ENCODE measurements at regions not wholly inside any gene's neighbourhood (a gene's known extent, or its start where the extent isn't known, plus 50 kb on each side); places are given as distances from the start of the nearest gene placed in this dataset.

- Mint-ChIP-seq H3K4me1 (ENCODE audit: low read depth, unreplicated experiment) (no peaks in the 10 kb centered on the region), H3K9me3 (ENCODE audit: low read depth, unreplicated experiment) (peaks cover 9% of the 10 kb centered on the region), H3K36me3 (ENCODE audit: insufficient read depth, unreplicated experiment) (no peaks in the 10 kb centered on the region), H3K4me3 (ENCODE audit: low read depth, unreplicated experiment) (no peak overlapping the region), H3K27ac (ENCODE audit: unreplicated experiment) (no peak overlapping the region), H3K27me3 (ENCODE audit: unreplicated experiment) (no peaks in the 10 kb centered on the region)
- no TSS peak for BruUV-seq (replicated peaks)
- no peak for TF ChIP-seq CTCF (IDR thresholded peaks at IDR 0.05; ENCODE audit: unreplicated experiment)
- CTCF ChIA-PET, result no interaction called here
- intact Hi-C loops (cut with micrococcal nuclease; ENCODE audit: unreplicated experiment), result no loop called here
- no peak for DNase-seq
These were observed 407.3 kb downstream of the DCAF12L2 start for GRCh38 chrX:125758819-125759218.

GRCh38 chrX:125762954-125763353, 403.1 kb downstream of the DCAF12L2 start:
- CTCF ChIA-PET, result no interaction called here
- Mint-ChIP-seq H3K27ac (ENCODE audit: unreplicated experiment) (no peak overlapping the region), H3K4me1 (ENCODE audit: low read depth, unreplicated experiment) (no peaks in the 10 kb centered on the region), H3K4me3 (ENCODE audit: low read depth, unreplicated experiment) (no peak overlapping the region), H3K9me3 (ENCODE audit: low read depth, unreplicated experiment) (peaks cover 22% of the 10 kb centered on the region), H3K36me3 (ENCODE audit: insufficient read depth, unreplicated experiment) (no peaks in the 10 kb centered on the region), H3K27me3 (ENCODE audit: unreplicated experiment) (no peaks in the 10 kb centered on the region)
- intact Hi-C loops (cut with micrococcal nuclease; ENCODE audit: unreplicated experiment), result no loop called here
- BruUV-seq (replicated peaks), result no TSS peak
- DNase-seq, result no peak
- no peak for TF ChIP-seq CTCF (IDR thresholded peaks at IDR 0.05; ENCODE audit: unreplicated experiment)

- no peak for TF ChIP-seq CTCF (IDR thresholded peaks at IDR 0.05; ENCODE audit: unreplicated experiment)
- no peak overlapping the region for H3K27ac Mint-ChIP-seq (ENCODE audit: unreplicated experiment)
- H3K4me3 Mint-ChIP-seq (ENCODE audit: low read depth, unreplicated experiment), result no peak overlapping the region
- H3K4me1 Mint-ChIP-seq (ENCODE audit: low read depth, unreplicated experiment), result no peaks in the 10 kb centered on the region
- BruUV-seq (replicated peaks), result no TSS peak
- no peaks in the 10 kb centered on the region for H3K36me3 Mint-ChIP-seq (ENCODE audit: insufficient read depth, unreplicated experiment)
- H3K27me3 Mint-ChIP-seq (ENCODE audit: unreplicated experiment), result no peaks in the 10 kb centered on the region
- DNase-seq, result no peak
- CTCF ChIA-PET, result no interaction called here
- intact Hi-C loops (cut with micrococcal nuclease; ENCODE audit: unreplicated experiment), result no loop called here
- peaks cover 20% of the 10 kb centered on the region for H3K9me3 Mint-ChIP-seq (ENCODE audit: low read depth, unreplicated experiment)
These were observed 400.7 kb downstream of the DCAF12L2 start for GRCh38 chrX:125765347-125765746.

- no peak for TF ChIP-seq CTCF (IDR thresholded peaks at IDR 0.05; ENCODE audit: unreplicated experiment)
- no TSS peak for BruUV-seq (replicated peaks)
These were observed 396.5 kb downstream of the DCAF12L2 start for GRCh38 chrX:125769628-125770027.

GRCh38 chrX:125778261-125778660, 387.8 kb downstream of the DCAF12L2 start:
- CTCF ChIA-PET, result no interaction called here

More at GRCh38 chrX:125769628-125770027, 396.5 kb downstream of the DCAF12L2 start:
- H3K27ac Mint-ChIP-seq (ENCODE audit: unreplicated experiment), result no peak overlapping the region
- intact Hi-C loops (cut with micrococcal nuclease; ENCODE audit: unreplicated experiment), result no loop called here
- no peaks in the 10 kb centered on the region for H3K4me1 Mint-ChIP-seq (ENCODE audit: low read depth, unreplicated experiment)
- no peak overlapping the region for H3K4me3 Mint-ChIP-seq (ENCODE audit: low read depth, unreplicated experiment)
- H3K9me3 Mint-ChIP-seq (ENCODE audit: low read depth, unreplicated experiment), result peaks cover 11% of the 10 kb centered on the region
- no peaks in the 10 kb centered on the region for H3K27me3 Mint-ChIP-seq (ENCODE audit: unreplicated experiment)
- H3K36me3 Mint-ChIP-seq (ENCODE audit: insufficient read depth, unreplicated experiment), result no peaks in the 10 kb centered on the region
- DNase-seq, result no peak
- CTCF ChIA-PET, result no interaction called here

More at GRCh38 chrX:125778261-125778660, 387.8 kb downstream of the DCAF12L2 start:
- no peak for DNase-seq
- no peak for TF ChIP-seq CTCF (IDR thresholded peaks at IDR 0.05; ENCODE audit: unreplicated experiment)
- no TSS peak for BruUV-seq (replicated peaks)
- H3K4me3 Mint-ChIP-seq (ENCODE audit: low read depth, unreplicated experiment), result no peak overlapping the region
- H3K27me3 Mint-ChIP-seq (ENCODE audit: unreplicated experiment), result no peaks in the 10 kb centered on the region
- H3K36me3 Mint-ChIP-seq (ENCODE audit: insufficient read depth, unreplicated experiment), result no peaks in the 10 kb centered on the region
- H3K27ac Mint-ChIP-seq (ENCODE audit: unreplicated experiment), result no peak overlapping the region
- intact Hi-C loops (cut with micrococcal nuclease; ENCODE audit: unreplicated experiment), result no loop called here
- peaks cover 6% of the 10 kb centered on the region for H3K9me3 Mint-ChIP-seq (ENCODE audit: low read depth, unreplicated experiment)
- H3K4me1 Mint-ChIP-seq (ENCODE audit: low read depth, unreplicated experiment), result no peaks in the 10 kb centered on the region
